Esophagus muscularis mucosa (tissue), 4 donors: ENCODE measurements at regions not wholly inside any gene's neighbourhood (a gene's known extent, or its start where the extent isn't known, plus 50 kb on each side); places are given as distances from the start of the nearest gene placed in this dataset.

Experiments used
- DNase-seq: peaks from one replicate; pipeline ENCODE4 v3.0.0-alpha.2; 2017; ENCODE audit errors: extremely low spot score
- H3K27ac ChIP-seq, 4 donors: fragments of 200-600 bp; sonication (generic); replicated peaks in 1 of 4; 1 replicate in 3 of 4; 2 replicates in 1 of 4; pipeline ENCODE4 v1.5.1; 2016 to 2019; ENCODE audit warnings: mild to moderate bottlenecking in 1 of 4
- H3K27me3 ChIP-seq, 4 donors: fragments of 200-600 bp; sonication (generic); one replicate each; pipeline versions ENCODE4 v1.5.1 to v1.6.0; 2016 to 2019
- H3K36me3 ChIP-seq, 4 donors: fragments of 200-600 bp; sonication (generic); one replicate each; pipeline ENCODE4 v1.5.1; 2016 to 2019
- H3K4me1 ChIP-seq, 4 donors: fragments of 200-600 bp; sonication (generic); one replicate each; pipeline ENCODE4 v1.5.1; 2016 to 2019
- H3K4me3 ChIP-seq, 4 donors: fragments of 200-600 bp; sonication (generic); 1 replicate in 2 of 4; 2 replicates in 2 of 4; pipeline ENCODE4 v1.5.1; 2016 to 2019; ENCODE audit warnings: mild to moderate bottlenecking in 4 of 4, moderate library complexity in 1 of 4
- H3K9me3 ChIP-seq, 4 donors: fragments of 200-600 bp; sonication (generic); 1 replicate in 3 of 4; 2 replicates in 1 of 4; pipeline ENCODE4 v1.5.1; 2016 to 2019
- CTCF ChIP-seq, 3 experiments: fragments of 200-600 bp in 2 of 3; fragments of 450-650 bp in 1 of 3; sonication (generic) in 2 of 3; IDR thresholded peaks; one replicate each; pipeline ENCODE4 v1.5.1; 2017 to 2019; ENCODE audit warnings: antibody characterized with exemption in 3 of 3, mild to moderate bottlenecking in 2 of 3, moderate library complexity in 1 of 3
- EP300 ChIP-seq: sonication (generic); formaldehyde crosslinking; IDR thresholded peaks from one replicate; pipeline ENCODE4 v1.6.1; 2017; ENCODE audit warnings: antibody characterized with exemption
- POLR2A ChIP-seq: fragments of 450-650 bp; IDR thresholded peaks from one replicate; pipeline ENCODE4 v1.6.1; 2017; ENCODE audit warnings: antibody characterized with exemption, moderate library complexity, mild to moderate bottlenecking, low read depth
- POLR2AphosphoS5 ChIP-seq, 2 donors: sonication (generic); formaldehyde crosslinking; IDR thresholded peaks; one replicate each; pipeline ENCODE4 v1.6.1; 2017; ENCODE audit warnings: antibody characterized with exemption in 2 of 2
- WGBS: methylation state at CpG from one replicate; pipeline ENCODE4 v1.1.5; 2018; 5-methylcytosine and 5-hydroxymethylcytosine counted together
- intact Hi-C: fragments of 100-400 bp; cut with DNase I; formaldehyde crosslinking; loops from one replicate; pipeline ENCODE4 v1.15.1; 2023

GRCh38 chr11:33579101-33579500, 121.5 kb downstream of the C11orf91 start:
- H3K4me1 ChIP-seq = no peaks in the 10 kb centered on the region
- H3K36me3 ChIP-seq = no peaks in the 10 kb centered on the region
- intact Hi-C loops = no loop called here
- H3K27me3 ChIP-seq = peaks cover 0 to 3% (median 0%) of the 10 kb centered on the region in 4 donors
- no peak overlapping the region for H3K27ac ChIP-seq
- WGBS = 95% methylated on average over 4 of the region's 4 CpGs
- H3K4me3 ChIP-seq = no peak overlapping the region
- no peak for DNase-seq
- H3K9me3 ChIP-seq = no peaks in the 10 kb centered on the region
- TF ChIP-seq CTCF (IDR thresholded peaks at IDR 0.05) = no peak
- TF ChIP-seq POLR2A = no peak
- no peak for TF ChIP-seq POLR2AphosphoS5 (IDR thresholded peaks at IDR 0.05)
- no peak for TF ChIP-seq EP300

GRCh38 chr11:33577204-33577603, 123.4 kb downstream of the C11orf91 start:
- no peak overlapping the region for H3K27ac ChIP-seq
- no peaks in the 10 kb centered on the region for H3K36me3 ChIP-seq
- no peak overlapping the region for H3K4me3 ChIP-seq
- H3K4me1 ChIP-seq = no peaks in the 10 kb centered on the region
- no peak for DNase-seq
- no peak for TF ChIP-seq CTCF (IDR thresholded peaks at IDR 0.05)
- TF ChIP-seq EP300 = no peak
- no peak for TF ChIP-seq POLR2AphosphoS5 (IDR thresholded peaks at IDR 0.05)
- TF ChIP-seq POLR2A = no peak
- intact Hi-C loops = no loop called here
- peaks cover 0 to 3% (median 0%) of the 10 kb centered on the region in 4 donors for H3K27me3 ChIP-seq
- 91% methylated on average over 6 of the region's 6 CpGs for WGBS
- H3K9me3 ChIP-seq = peaks cover 0 to 6% (median 3%) of the 10 kb centered on the region in 4 donors

GRCh38 chr11:33575311-33575710, 125.3 kb downstream of the C11orf91 start:
- Histone ChIP-seq H3K4me1 (no peaks in the 10 kb centered on the region), H3K4me3 (no peak overlapping the region), H3K9me3 (peaks cover 0 to 6% (median 3%) of the 10 kb centered on the region in 4 donors), H3K27ac (no peak overlapping the region), H3K27me3 (no peaks in the 10 kb centered on the region), H3K36me3 (no peaks in the 10 kb centered on the region)
- DNase-seq = no peak
- 77% methylated on average over 5 of the region's 5 CpGs for WGBS
- TF ChIP-seq EP300 (no peak), CTCF (IDR thresholded peaks at IDR 0.05) (no peak), POLR2A (no peak), POLR2AphosphoS5 (IDR thresholded peaks at IDR 0.05) (no peak)
- intact Hi-C loops = no loop called here

- TF ChIP-seq POLR2AphosphoS5 (IDR thresholded peaks at IDR 0.05) = no peak
- TF ChIP-seq POLR2A = no peak
- TF ChIP-seq CTCF (IDR thresholded peaks at IDR 0.05) = no peak
- TF ChIP-seq EP300 = no peak
- intact Hi-C loops = no loop called here
- Histone ChIP-seq H3K27me3 (no peaks in the 10 kb centered on the region), H3K9me3 (peaks cover 0 to 6% (median 3%) of the 10 kb centered on the region in 4 donors), H3K4me3 (no peak overlapping the region), H3K36me3 (no peaks in the 10 kb centered on the region), H3K27ac (no peak overlapping the region), H3K4me1 (no peaks in the 10 kb centered on the region)
- no peak for DNase-seq
- WGBS = 82% methylated on average over 7 of the region's 7 CpGs
These were observed 126.3 kb downstream of the C11orf91 start for GRCh38 chr11:33574331-33574730.

- Histone ChIP-seq H3K4me3 (no peak overlapping the region), H3K27ac (no peak overlapping the region), H3K9me3 (peaks cover 0 to 6% (median 3%) of the 10 kb centered on the region in 4 donors), H3K4me1 (no peaks in the 10 kb centered on the region), H3K36me3 (no peaks in the 10 kb centered on the region), H3K27me3 (no peaks in the 10 kb centered on the region)
- no peak for TF ChIP-seq EP300
- no peak for TF ChIP-seq POLR2AphosphoS5 (IDR thresholded peaks at IDR 0.05)
- TF ChIP-seq POLR2A = no peak
- no peak for TF ChIP-seq CTCF (IDR thresholded peaks at IDR 0.05)
- WGBS = 88% methylated on average over 4 of the region's 4 CpGs
- intact Hi-C loops = no loop called here
- DNase-seq = no peak
These were observed 131.3 kb downstream of the C11orf91 start for GRCh38 chr11:33569333-33569732.
